ENCODE measurements at regions not wholly inside any gene's neighbourhood (a gene's known extent, or its start where the extent isn't known, plus 50 kb on each side); places are given as distances from the start of the nearest gene placed in this dataset.

DNA sequence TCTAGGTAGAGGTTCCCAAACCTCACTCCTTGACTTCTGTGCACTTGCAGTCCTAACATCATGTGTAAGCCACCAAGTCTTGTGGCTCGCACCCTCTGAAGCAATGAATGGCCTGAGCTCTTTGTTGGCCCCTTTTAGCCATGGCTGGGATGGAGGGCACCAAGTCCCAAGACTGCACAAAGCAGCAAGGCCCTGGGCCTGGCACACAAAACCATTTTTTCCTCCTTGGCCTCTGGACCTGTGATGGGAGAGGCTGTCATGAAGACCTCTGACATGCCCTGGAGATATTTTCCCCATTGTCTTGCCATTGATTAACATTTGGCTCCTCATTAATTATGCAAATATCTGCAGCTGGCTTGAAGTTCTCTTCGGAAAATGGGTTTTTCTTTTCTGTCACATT lies 60.3 kb upstream of the MALRD1 start:
- Histone ChIP-seq H3K27ac (no peak overlapping the region), H3K9me3 (no peaks in the 10 kb centered on the region), H3K4me3 (no peak overlapping the region), H3K27me3 (no peaks in the 10 kb centered on the region), H3K4me1 (no peaks in the 10 kb centered on the region), H3K36me3 (ENCODE audit: low read depth, missing control alignments) (no peaks in the 10 kb centered on the region)
- intact Hi-C loops (cut with DNase I; ENCODE audit: low total_unique reads), result no loop called here
- no peak for DNase-seq
- WGBS, 2 donors, result 81 to 93% methylated on average over 2 of the region's 2 CpGs
- TF ChIP-seq, protein P1, sequence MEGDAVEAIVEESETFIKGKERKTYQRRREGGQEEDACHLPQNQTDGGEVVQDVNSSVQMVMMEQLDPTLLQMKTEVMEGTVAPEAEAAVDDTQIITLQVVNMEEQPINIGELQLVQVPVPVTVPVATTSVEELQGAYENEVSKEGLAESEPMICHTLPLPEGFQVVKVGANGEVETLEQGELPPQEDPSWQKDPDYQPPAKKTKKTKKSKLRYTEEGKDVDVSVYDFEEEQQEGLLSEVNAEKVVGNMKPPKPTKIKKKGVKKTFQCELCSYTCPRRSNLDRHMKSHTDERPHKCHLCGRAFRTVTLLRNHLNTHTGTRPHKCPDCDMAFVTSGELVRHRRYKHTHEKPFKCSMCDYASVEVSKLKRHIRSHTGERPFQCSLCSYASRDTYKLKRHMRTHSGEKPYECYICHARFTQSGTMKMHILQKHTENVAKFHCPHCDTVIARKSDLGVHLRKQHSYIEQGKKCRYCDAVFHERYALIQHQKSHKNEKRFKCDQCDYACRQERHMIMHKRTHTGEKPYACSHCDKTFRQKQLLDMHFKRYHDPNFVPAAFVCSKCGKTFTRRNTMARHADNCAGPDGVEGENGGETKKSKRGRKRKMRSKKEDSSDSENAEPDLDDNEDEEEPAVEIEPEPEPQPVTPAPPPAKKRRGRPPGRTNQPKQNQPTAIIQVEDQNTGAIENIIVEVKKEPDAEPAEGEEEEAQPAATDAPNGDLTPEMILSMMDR (IDR thresholded peaks at IDR 0.05), result no peak
- no peak for TF ChIP-seq POLR2A (IDR thresholded peaks at IDR 0.05)

Data from testis (tissue), 2 donors.